ENCODE measurements at regions not wholly inside any gene's neighbourhood (a gene's known extent, or its start where the extent isn't known, plus 50 kb on each side); places are given as distances from the start of the nearest gene placed in this dataset.

DNA sequence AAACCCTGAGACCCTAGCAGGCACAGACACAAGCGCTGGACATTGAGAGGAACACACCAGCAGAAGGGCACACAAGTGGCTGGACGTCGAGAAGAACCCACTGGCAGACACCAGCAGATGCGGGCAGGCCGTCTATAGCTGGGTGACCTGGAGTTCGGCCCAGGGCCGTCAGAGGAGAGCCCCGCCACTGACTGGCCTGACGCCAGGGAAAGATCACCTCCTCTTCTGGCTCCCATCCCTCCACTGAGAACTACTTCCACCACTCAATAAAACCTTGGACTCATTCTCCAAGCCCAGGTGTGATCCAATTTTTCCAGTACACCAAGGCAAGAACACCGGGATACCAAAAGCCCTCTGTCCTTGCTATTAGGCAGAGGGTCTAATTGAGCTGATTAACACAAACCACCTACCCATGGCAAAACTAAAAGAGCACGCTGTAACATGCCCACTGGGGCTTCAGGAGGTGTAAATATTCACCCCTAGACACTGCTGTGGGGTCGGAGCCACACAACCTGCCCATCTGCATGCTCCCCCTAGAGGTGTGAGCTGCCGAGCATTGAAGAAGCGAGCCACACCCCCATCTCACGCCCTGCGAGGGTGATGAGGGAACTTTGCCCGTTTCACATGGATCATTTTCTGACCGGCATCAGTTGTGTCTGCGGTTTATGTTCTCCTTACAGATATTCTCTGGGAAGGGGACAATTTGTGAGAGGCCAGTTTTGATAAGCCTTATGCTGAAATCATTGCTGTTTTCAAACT, 104.8 kb downstream of the HLX start:
- no peak for DNase-seq

GRCh38 chr1:220990427-220991339, 111.4 kb downstream of the HLX start:
- DNase-seq = no peak

DNA sequence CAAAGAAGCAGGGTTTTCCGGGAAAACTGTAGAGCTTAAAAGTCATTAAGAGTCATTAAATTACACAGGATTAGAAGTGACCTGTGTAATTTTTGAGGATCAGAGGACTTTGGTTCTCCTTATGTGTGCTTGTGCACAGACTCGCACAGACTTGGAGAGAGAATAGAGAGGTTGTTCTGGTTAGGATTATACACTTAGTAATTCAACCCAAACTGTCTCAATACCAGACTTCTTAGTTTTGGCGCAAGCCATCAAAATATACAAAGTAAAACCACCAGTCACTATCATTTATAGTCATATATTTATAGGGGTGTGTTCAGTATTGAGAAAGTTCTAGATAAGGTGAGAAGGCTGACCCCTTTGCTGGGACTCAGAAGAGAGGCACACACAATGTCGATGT, 112.3 kb downstream of the HLX start:
- no peak for DNase-seq

DNA sequence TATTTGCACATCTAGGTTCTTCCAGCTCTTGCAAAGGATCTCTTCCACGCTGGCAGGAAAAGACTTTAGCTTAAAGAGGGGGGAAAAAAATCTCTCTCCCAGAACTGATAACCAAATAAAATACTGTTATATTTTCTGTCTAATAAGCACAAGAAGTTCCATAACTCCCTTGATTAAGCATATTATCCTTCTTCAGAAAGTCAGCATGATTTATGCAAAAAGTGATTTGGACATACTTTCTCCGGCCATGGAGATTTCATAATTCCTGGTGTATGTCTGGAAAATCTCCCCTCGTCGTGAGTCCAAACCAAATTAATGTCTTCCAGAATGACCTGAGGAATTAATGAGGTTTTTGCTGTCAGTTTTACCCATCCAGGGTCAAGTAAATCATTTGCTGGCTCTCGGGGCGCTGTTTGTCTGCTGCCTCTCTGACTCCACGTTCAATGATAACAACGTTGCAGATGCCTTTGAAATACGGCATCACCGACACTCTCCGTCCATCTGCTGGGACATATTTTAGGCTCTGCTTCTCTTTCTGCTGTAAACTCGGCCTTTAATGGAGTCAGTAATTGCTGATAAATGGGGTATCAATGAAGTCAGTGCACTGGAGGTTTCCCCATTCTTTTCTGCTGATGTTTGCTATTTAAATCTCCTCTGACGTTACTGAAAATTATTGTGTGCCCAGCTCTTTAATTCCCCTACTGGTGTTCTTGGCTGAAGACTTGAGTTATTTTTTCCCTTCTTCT, 112.9 kb downstream of the HLX start:
- DNase-seq = no peak

GRCh38 chr1:220992705-220993052, 113.4 kb downstream of the HLX start:
- DNase-seq = no peak

- no peak for DNase-seq
Measured at GRCh38 chr1:220994671-220995070, 115.4 kb downstream of the HLX start.

GRCh38 chr1:220997791-220998190, 118.5 kb downstream of the HLX start:
- no peak for DNase-seq

- DNase-seq = no peak
Measured at GRCh38 chr1:220999872-221000863, 120.9 kb downstream of the HLX start.

- no peak for DNase-seq
Measured at GRCh38 chr1:221001167-221001566, 121.9 kb downstream of the HLX start.

GRCh38 chr1:221002601-221003000, 123.4 kb downstream of the HLX start:
- DNase-seq = no peak

- no peak for DNase-seq
Measured at GRCh38 chr1:221011145-221011544, 131.9 kb downstream of the HLX start.

DNA sequence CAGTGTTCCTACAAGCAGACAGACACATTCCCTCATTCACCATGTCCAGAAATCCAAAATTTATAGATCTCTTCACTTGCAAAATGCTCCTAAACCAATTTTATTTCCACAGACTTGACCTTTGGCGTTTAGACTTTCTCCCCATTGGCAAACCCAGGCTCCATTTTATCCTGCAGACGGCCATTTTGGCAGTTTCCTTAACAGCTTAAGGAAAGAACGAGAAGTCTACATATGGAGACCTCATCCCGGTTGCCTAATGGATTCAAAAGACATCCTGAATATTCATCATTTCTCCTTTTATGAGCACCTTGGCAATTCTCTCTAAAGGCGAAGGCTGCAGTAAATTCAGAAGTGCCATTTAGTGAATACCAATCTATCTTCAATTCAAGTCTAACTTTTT, 132.9 kb downstream of the HLX start:
- no peak for DNase-seq

GRCh38 chr1:221013691-221014660, 134.7 kb downstream of the HLX start:
- DNase-seq = no peak

DNA sequence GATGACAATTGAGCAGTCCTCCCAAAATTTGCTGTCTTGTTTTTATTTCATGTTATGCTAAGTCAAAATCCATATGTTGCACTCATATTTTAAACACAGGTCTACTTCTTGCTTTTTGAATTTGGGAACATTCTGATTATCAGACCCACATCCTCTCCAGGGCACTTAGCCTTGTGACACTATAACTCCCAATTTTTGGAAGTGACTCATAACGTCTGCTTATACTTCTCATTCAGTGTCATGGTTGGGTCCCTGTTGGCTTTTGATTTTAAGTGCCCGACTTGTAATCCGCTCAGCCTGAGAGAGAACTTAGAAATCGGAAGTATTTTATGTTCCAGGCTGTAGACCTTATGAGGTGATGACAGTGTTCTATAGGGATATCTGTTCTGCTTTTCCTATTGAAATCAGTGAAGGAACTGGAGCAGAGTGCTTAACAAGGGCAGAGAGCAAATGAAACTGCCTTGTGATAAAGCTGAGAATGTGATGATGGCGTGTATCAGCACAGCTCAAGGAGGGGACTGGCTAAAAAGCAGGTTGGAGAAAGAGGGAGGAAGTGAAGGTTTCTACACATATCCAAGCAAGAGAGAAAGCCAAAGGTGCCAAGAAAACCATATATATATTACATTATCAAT, 136.0 kb downstream of the HLX start:
- no peak for DNase-seq

DNA sequence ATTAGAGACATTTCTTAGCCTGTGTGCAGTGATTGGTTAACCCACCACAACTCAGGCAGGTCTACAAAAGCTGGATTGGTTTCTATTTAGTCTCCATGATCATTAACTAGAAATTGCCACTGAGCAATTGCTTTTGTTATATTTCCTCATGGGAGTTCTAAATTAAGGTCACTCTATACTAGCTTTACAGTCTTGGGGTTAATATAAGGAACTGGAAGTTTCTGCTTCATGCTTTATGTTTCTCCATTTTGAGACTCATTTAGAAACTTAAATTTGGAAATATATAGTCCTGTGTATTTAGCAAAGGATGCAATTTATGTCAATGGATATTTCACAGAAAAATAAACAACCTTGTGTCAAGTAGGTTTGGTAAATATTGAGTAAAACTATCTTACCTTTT, 137.5 kb downstream of the HLX start:
- no peak for DNase-seq

DNA sequence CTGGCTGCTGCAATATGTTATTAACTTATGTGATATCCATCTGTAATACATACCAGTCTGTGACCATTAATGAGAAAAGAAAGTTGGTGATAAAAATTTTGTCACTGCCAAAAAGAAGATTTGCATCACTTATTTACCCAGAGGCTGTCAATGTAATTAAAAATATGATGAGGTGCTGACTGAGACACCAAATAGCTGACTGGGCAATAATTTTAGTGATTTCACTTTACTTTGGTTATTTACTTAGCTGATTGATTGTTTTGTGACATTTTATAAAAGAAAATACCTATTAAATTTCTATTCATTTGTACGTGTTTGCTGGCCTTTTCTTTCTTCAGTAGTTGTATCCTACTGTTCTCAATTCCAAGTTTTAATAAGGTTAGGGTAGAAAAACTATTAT, 139.2 kb downstream of the HLX start:
- DNase-seq = no peak

DNA sequence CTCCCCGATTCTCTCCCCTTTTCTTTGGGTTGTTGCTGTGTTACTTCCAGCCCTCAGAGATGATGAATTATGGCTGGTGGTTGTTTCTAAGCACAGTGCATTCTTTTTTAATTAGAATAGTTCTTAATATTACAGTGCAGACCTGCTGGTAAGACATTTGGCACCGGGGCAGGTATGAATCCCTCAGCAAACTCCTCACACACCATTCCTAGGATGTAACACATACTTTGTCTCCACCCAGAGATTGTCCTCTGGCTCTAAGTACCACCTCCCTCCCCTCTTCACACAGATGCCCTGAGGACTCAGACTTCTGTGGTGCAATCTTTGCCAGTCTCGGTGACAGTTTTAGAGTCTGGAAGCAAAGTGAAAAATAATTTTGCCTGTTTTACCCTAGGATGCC, 143.1 kb downstream of the HLX start:
- DNase-seq = no peak

- no peak for DNase-seq
Measured at GRCh38 chr1:221023482-221023881, 144.2 kb downstream of the HLX start.

- no peak for DNase-seq
Measured at GRCh38 chr1:221025501-221025900, 146.3 kb downstream of the HLX start.

DNA sequence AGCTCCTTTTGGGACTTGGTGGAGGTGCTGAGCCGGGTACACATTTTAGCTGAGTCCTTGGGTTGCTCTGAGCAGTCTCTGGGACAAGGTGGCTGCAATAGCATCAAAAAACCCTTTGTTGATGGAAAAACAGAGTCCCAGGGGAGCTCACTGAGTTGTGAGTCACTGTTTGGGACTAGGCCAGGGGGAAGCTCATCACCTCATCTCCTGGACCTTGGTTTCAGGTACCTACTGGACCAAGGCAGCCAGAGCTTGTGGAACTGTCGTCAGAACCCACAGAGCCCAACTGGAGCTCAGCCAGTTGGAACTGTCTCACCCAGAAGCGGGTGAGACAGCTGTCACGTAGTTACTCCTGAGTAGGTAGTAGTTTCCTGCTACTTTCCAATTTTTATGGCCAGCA, 146.7 kb downstream of the HLX start:
- no peak for DNase-seq
